ENCODE measurements at regions not wholly inside any gene's neighbourhood (a gene's known extent, or its start where the extent isn't known, plus 50 kb on each side); places are given as distances from the start of the nearest gene placed in this dataset.

- no peaks in the 10 kb centered on the region for H3K36me3 Mint-ChIP-seq (ENCODE audit: low read depth)
- no peak for ATAC-seq (ENCODE audit: low read depth)
- H3K27ac Mint-ChIP-seq: no peak overlapping the region
- intact Hi-C loops (cut with micrococcal nuclease): no loop called here
- no peak for DNase-seq
- peaks cover 3% of the 10 kb centered on the region for H3K27me3 Mint-ChIP-seq
- POLR2A ChIA-PET: no interaction called here
- H3K4me1 Mint-ChIP-seq: no peaks in the 10 kb centered on the region
- TF ChIP-seq, protein P1, sequence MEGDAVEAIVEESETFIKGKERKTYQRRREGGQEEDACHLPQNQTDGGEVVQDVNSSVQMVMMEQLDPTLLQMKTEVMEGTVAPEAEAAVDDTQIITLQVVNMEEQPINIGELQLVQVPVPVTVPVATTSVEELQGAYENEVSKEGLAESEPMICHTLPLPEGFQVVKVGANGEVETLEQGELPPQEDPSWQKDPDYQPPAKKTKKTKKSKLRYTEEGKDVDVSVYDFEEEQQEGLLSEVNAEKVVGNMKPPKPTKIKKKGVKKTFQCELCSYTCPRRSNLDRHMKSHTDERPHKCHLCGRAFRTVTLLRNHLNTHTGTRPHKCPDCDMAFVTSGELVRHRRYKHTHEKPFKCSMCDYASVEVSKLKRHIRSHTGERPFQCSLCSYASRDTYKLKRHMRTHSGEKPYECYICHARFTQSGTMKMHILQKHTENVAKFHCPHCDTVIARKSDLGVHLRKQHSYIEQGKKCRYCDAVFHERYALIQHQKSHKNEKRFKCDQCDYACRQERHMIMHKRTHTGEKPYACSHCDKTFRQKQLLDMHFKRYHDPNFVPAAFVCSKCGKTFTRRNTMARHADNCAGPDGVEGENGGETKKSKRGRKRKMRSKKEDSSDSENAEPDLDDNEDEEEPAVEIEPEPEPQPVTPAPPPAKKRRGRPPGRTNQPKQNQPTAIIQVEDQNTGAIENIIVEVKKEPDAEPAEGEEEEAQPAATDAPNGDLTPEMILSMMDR (IDR thresholded peaks at IDR 0.05): no peak
- CTCF ChIA-PET: no interaction called here
- no peaks in the 10 kb centered on the region for H3K9me3 Mint-ChIP-seq
- H3K4me3 Mint-ChIP-seq: no peak overlapping the region
Observed at GRCh38 chr12:85405262-85405661, 125.2 kb downstream of the ALX1 start.

GRCh38 chr12:85405781-85406522 lies 125.9 kb downstream of the ALX1 start:
- TF ChIP-seq, protein P1 (IDR thresholded peaks at IDR 0.05): no peak
- CTCF ChIA-PET: no interaction called here
- intact Hi-C loops (cut with micrococcal nuclease): no loop called here
- DNase-seq: no peak
- H3K4me3 Mint-ChIP-seq: no peak overlapping the region
- H3K36me3 Mint-ChIP-seq (ENCODE audit: low read depth): no peaks in the 10 kb centered on the region
- ATAC-seq (ENCODE audit: low read depth): no peak
- peaks cover 3% of the 10 kb centered on the region for H3K27me3 Mint-ChIP-seq
- no peaks in the 10 kb centered on the region for H3K9me3 Mint-ChIP-seq
- H3K4me1 Mint-ChIP-seq: no peaks in the 10 kb centered on the region
- POLR2A ChIA-PET: no interaction called here
- no peak overlapping the region for H3K27ac Mint-ChIP-seq

- DNase-seq: no peak
- no peak for ATAC-seq (ENCODE audit: low read depth)
- intact Hi-C loops (cut with micrococcal nuclease): no loop called here
- ChIA-PET POLR2A (no interaction called here), CTCF (interaction anchor here (0.7 kb wide), 1 partner anchor 12 kb away, joined by 3 read pairs; no protein-coding TSS in a partner anchor)
- Mint-ChIP-seq H3K4me1 (no peaks in the 10 kb centered on the region), H3K27me3 (no peaks in the 10 kb centered on the region), H3K36me3 (ENCODE audit: low read depth) (no peaks in the 10 kb centered on the region), H3K9me3 (no peaks in the 10 kb centered on the region), H3K4me3 (no peak overlapping the region), H3K27ac (no peak overlapping the region)
- TF ChIP-seq, protein P1 (IDR thresholded peaks at IDR 0.05): no peak
Observed at GRCh38 chr12:85413266-85413665, 133.2 kb downstream of the ALX1 start.

GRCh38 chr12:85422762-85423161 lies 142.7 kb downstream of the ALX1 start:
- H3K4me1 Mint-ChIP-seq: peaks cover 4% of the 10 kb centered on the region
- ChIA-PET POLR2A (no interaction called here), CTCF (no interaction called here)
- no peaks in the 10 kb centered on the region for H3K9me3 Mint-ChIP-seq
- ATAC-seq (ENCODE audit: low read depth): no peak
- H3K36me3 Mint-ChIP-seq (ENCODE audit: low read depth): no peaks in the 10 kb centered on the region
- no peaks in the 10 kb centered on the region for H3K27me3 Mint-ChIP-seq
- H3K4me3 Mint-ChIP-seq: no peak overlapping the region
- no peak overlapping the region for H3K27ac Mint-ChIP-seq
- intact Hi-C loops (cut with micrococcal nuclease): no loop called here
- TF ChIP-seq, protein P1 (IDR thresholded peaks at IDR 0.05): no peak
- DNase-seq: no peak

DNA sequence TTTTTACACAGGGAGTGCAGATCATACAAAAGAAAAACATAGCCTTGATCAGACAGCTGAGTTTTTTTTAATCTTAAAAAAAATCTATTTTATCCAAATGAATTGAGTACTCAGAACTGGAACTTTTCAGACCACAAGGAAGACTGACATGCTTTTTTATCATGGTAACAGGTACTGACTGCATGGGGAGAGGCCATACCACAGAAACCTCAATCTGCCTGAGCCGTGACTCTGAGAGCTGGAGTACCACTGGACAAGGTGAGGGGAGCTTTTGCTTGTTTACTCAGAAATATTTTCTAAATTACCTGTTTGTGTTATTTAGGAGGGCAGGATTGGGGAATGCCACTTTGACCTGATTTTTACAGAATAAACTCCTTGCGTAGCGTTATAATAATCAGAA lies 143.9 kb downstream of the ALX1 start:
- H3K4me1 Mint-ChIP-seq: peaks cover 4% of the 10 kb centered on the region
- no peaks in the 10 kb centered on the region for H3K36me3 Mint-ChIP-seq (ENCODE audit: low read depth)
- H3K27me3 Mint-ChIP-seq: no peaks in the 10 kb centered on the region
- intact Hi-C loops (cut with micrococcal nuclease): no loop called here
- ATAC-seq (ENCODE audit: low read depth) (no peak), DNase-seq (no peak)
- no peak overlapping the region for H3K4me3 Mint-ChIP-seq
- no peaks in the 10 kb centered on the region for H3K9me3 Mint-ChIP-seq
- ChIA-PET CTCF (no interaction called here), POLR2A (no interaction called here)
- TF ChIP-seq, protein P1 (IDR thresholded peaks at IDR 0.05): no peak
- H3K27ac Mint-ChIP-seq: no peak overlapping the region

Measured in activated B cell treated with CpG ODN at 0.5 μM for 24 hours (primary cell).